Stimulated activated CD8-positive, alpha-beta memory T cell treated with anti-CD3 and anti-CD28 coated beads, Interleukin-2, amount 100 ng/mL, for 48 hours (primary cell): ENCODE measurements at regions not wholly inside any gene's neighbourhood (a gene's known extent, or its start where the extent isn't known, plus 50 kb on each side); places are given as distances from the start of the nearest gene placed in this dataset.
"Not testable (repeated sequence)": the region's sequence is repeated elsewhere in the genome, so short reads cannot be mapped to it uniquely, and the experiment has no call there.

Experiments used
- DNase-seq, 2 donors: peaks; one replicate each; pipeline ENCODE4 v3.0.0-alpha.2; 2020; ENCODE audit warnings: low read depth in 2 of 2

DNA sequence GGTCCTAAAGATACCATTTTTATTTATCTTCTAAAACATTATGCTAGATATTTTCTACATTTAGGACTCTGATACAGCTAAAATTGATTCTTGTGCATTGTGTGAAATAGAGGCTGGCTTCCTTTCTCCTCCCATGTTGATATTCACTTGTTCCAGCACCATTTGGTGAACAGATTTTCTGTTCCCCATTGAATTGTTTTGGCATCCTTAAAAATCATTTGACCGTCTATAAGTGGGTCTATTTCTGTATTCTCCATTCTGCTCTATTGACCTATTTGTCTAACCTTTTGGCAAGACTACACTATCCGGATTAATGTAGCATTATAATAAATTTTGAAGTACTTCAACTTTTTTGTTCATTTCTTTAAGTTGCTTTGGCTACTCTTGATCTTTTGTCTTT lies 2689.2 kb downstream of the PCDH9 start:
- no peak for DNase-seq

GRCh38 chr13:64540468-64540867 lies 2689.7 kb downstream of the PCDH9 start:
- no peak for DNase-seq

GRCh38 chr13:64538711-64539110 lies 2691.4 kb downstream of the PCDH9 start:
- DNase-seq, result no peak

GRCh38 chr13:64534302-64534701 lies 2695.8 kb downstream of the PCDH9 start:
- DNase-seq, result no peak

DNA sequence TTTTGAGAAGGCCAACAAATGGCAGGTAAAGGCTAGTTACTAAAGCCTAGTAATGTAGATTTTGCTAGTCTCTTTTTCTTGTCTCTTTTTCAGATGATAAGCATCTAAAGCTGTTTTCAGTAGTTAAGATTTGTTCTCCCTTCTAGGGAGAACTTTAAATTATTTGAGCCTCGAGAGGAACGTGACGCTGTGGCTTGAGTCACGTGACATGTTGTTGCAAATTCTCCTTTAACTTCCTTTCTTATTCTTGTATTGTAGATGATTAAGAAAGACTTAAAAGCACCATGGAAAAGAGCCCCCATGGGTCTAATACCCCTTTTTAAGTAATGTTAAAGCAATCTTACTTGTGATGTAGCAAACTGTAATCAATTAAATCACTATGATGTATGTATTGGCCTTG lies 2698.7 kb downstream of the PCDH9 start:
- no peak for DNase-seq

DNA sequence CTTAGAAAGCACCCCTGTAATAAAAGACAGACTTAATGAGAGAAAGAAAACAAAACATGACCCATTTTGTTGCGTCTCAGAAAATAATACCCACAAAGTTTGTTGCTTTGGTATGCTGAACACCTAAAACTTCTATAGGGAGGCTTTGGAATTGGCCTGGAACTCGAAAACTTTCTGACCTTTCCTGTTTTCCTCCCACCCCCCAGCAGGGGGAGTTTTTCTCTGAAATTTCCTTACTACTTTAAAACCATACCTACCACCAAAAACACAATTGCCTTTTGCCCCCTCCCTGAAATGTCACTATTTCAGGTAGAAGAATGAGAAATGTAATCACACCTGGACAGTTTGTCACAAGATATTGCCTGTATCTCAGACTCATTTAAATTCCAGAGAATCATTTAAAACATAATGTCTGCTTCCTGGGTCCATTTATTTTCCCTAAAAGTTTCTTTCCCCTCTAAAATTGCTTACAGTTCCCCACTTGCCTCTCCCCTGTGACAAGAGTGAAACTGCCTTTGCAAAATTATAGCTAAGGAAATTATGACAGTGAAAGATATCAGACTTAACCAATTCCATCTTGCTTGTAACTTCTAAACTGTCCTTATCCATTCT lies 2700.2 kb downstream of the PCDH9 start:
- DNase-seq, result no peak

- DNase-seq, result no peak
These were observed 2701.3 kb downstream of the PCDH9 start for GRCh38 chr13:64528838-64529237.

DNA sequence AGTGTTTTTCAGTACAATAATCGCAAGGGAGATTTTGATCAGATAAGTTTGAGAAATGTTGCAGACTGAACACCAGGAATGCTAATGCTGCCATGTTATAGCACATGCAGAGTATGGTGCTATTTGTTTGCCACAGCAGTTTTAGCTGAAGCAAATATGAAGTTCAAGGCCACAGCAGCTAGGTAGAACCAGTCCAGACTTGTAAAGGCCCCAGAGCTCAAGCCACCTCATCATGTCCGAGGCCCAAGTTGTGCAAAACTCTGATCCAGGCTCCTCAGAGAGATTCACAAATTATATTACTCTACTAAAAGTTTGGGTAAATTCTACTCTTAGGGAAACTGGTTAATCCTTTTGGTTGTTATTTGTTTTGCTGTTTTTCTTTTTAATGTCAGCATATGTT lies 2702.6 kb downstream of the PCDH9 start:
- no peak for DNase-seq

- DNase-seq, result no peak
These were observed 2704.4 kb downstream of the PCDH9 start for GRCh38 chr13:64525687-64526086.

GRCh38 chr13:64510747-64511146 lies 2719.4 kb downstream of the PCDH9 start:
- no peak for DNase-seq

- no peak for DNase-seq
These were observed 2723.9 kb downstream of the PCDH9 start for GRCh38 chr13:64506246-64506645.

DNA sequence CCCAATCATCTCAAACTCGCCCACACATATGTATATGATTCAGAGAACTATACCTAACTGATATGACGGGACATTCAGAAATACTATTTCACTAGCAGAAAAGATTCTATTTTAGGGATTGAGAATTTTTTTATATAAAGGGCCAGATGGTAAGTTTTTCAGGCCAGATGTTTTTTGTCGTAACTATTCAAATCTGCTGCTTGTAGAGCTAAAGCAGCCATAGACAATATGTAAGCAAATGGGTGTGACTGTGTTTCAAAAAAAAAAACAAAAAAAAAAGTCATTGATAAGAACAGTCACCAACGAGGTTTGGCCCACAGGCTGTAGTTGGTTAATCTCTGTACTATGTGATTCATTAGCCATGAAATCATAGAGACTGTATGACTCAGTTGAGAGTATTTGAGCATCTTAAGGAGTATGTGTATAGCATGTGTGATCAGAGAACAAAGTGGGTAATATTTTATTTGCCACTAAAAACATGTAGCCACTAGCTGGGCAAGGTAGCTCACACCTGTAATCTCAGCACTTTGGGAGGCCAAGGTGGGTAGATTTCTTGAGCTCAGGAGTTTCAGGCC lies 2724.7 kb downstream of the PCDH9 start:
- no peak for DNase-seq

GRCh38 chr13:64488731-64489130 lies 2741.4 kb downstream of the PCDH9 start:
- DNase-seq, result no peak

DNA sequence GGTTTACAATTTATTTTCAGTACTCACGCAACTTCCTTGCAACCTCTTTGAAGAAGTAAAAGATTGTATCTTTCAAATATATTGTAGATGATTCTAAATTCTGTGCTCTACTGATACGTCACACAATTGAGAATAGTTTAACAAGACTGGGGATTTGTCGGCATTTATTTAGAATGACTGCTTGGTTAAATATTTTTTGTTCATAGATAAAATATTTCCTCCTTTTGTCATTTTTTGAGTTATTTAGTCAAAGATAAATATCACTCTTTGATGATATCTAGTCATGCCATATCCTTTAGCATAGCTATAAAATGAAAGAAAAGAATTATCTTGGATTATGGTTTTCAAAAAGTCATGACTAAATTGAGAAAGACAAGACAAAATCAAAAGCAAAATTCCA lies 2747.8 kb downstream of the PCDH9 start:
- no peak for DNase-seq

DNA sequence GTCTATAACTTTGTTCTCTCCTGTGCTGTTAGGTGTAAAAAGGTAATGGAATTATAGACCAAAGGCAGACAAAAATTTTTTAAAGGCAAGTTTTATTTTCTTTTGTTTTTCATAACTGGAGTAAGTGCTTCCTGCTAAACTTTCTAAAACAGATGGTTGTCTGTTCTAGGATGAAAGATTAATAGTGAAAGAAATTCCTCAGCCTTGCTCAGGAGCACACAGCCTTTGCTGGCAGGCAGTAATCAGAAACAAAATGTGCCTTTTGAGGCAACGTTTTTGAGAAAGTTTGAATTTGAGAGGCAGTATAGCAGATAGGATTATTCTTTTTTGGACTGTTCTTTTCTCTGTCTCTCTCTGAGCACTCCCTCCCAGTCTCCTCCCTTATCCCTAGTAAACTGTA lies 2749.5 kb downstream of the PCDH9 start:
- no peak for DNase-seq

GRCh38 chr13:64480211-64480610 lies 2749.9 kb downstream of the PCDH9 start:
- DNase-seq, result no peak

GRCh38 chr13:64477146-64477545 lies 2753.0 kb downstream of the PCDH9 start:
- no peak for DNase-seq

DNA sequence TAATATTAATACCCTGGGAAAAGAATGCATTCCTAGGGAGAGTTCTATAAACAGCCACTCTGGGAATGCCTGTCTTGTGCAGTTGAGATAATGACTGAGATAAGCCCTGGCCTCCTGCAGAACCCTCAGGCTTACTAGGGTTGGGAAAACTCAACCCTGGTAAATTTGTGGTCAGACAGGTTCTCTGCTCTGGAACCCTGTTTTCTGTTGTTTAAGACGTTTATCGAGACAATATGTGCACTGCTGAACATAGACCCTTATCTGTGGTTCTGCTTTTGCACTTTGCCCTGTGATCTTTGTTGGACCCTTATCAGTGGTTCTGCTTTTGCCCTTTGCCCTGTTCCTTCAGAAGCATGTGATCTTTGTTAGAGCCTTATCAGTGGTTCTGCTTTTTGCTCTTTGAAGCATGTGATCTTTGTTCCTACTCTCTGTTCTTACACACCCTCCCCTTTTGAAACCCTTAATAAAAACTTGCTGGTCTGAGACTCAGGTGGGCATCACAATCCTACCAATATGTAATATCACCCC lies 2754.0 kb downstream of the PCDH9 start:
- not testable (repeated sequence) for DNase-seq

DNA sequence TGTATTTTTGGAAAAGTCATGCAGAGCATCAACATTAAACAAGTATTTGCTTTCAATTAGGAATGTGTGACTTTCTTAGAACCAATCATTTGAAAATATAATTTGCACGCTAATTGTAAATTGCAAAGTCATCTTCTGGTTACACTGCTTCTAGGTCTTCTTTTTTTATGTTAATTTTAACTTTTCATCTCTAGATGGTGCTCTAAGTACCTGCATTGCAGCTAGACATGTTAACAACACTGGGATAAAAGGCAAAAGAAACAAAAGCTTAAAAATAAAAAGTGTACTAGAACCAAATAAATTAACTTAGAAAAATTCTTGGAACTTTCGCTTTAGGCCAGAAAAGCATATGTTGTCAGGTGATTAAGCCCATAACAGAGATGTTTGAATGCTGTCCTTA lies 2758.2 kb downstream of the PCDH9 start:
- DNase-seq, result no peak

DNA sequence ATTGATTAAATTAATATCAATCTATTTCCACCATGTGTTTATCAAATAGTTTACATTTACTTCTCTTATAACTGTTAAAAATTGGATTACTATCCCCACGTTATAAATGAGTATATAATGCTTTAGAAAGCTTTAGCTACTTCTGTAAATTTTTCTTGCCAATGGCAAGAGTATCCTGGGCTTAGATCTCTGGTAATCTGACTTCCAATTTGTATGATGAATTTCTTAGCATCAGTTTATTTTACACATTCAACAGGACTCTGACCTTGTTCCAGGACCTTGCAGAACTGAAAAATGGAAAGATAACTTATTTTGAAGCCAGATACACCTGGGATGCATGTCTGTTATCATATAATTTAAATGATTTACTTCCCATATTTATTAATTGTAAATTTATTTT lies 2759.4 kb downstream of the PCDH9 start:
- no peak for DNase-seq

DNA sequence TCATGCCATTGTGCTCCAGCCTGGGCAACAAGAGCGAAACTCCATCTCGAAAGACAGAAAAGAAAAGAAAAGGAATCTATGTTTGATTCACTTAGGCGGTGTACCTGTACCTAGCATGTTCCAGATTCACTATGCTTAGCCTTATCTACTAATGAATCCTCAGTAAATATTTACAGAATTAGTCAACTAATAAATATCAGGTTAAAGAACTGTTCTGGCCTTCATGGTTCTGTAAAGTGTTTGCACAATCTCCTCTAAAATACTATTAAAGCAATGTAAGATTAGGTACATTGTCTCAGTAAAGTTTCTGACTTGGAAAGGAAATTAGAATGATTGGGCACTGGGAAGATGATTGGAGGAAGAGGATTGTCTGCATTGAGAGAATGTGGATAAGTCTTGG lies 2770.4 kb downstream of the PCDH9 start:
- DNase-seq, result no peak

DNA sequence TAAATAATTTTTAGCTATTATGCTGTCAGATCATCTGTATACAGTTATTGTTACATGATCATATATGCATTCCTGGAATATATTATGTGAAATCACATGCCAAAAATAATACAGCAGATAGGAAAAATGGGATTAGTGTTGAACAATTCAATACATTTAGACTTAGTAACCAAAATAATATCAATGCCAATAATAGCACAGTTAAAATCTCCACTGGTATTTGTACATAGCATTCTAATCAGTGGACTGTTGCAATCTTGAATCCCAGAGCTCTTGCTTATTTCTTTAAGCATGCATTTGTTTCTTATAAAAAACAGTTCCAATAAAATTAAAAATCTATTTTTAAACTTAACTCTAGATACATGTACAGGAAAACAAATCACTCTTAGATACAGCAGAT lies 2772.2 kb downstream of the PCDH9 start:
- DNase-seq, result no peak

- DNase-seq, result no peak
These were observed 2775.0 kb downstream of the PCDH9 start for GRCh38 chr13:64455124-64455523.

GRCh38 chr13:64453831-64454230 lies 2776.3 kb downstream of the PCDH9 start:
- DNase-seq, result no peak
